Stimulated activated CD8-positive, alpha-beta memory T cell treated with anti-CD3 and anti-CD28 coated beads, Interleukin-7, amount 100 ng/mL, for 4 hours (primary cell): ENCODE measurements at regions not wholly inside any gene's neighbourhood (a gene's known extent, or its start where the extent isn't known, plus 50 kb on each side); places are given as distances from the start of the nearest gene placed in this dataset.

ENCODE experiments used
- DNase-seq, 2 donors: peaks; one replicate each; pipeline ENCODE4 v3.0.0-alpha.2; 2020; ENCODE audit warnings: low read depth in 2 of 2

DNA sequence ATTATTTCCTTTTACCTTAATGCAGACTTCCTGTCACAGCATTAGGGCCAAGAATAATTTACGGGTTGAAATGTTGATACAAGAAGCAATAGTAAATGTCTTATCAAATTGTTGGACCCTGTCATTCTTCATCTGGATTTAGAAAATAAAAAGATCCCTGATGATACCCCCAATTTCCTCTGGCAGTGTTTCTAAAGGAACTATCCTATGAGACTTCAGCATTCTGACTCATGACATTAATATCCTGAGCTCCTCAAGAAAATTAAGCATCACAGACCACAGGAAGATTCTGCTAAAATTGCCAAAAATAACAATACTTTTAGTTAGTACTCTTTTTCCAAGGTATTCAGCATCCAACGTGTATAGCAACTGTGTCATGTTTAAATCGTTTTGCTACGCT is 490.5 kb upstream of the ANKRD30A start:
- no peak for DNase-seq

- DNase-seq = no peak
These were observed 495.1 kb upstream of the ANKRD30A start for GRCh38 chr10:36630267-36630666.

DNA sequence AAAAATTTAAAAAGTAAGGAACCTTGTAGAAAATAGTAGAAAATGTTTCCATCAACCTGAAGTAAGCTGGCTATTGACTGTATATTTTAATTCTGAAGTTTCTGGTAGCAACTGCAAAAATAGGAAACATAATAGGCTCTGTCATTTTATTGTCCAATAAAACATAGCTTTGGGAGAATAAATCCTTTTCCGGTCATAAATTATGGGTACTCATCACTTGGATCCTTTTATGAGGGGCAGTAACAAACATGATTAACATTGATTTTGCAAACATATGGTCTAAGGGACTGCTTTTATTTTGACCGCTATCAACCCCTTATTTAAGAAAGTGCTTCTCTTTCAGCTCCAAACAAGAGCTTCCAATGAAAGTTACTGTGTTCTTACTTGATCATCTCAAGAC is 495.9 kb upstream of the ANKRD30A start:
- DNase-seq = no peak

DNA sequence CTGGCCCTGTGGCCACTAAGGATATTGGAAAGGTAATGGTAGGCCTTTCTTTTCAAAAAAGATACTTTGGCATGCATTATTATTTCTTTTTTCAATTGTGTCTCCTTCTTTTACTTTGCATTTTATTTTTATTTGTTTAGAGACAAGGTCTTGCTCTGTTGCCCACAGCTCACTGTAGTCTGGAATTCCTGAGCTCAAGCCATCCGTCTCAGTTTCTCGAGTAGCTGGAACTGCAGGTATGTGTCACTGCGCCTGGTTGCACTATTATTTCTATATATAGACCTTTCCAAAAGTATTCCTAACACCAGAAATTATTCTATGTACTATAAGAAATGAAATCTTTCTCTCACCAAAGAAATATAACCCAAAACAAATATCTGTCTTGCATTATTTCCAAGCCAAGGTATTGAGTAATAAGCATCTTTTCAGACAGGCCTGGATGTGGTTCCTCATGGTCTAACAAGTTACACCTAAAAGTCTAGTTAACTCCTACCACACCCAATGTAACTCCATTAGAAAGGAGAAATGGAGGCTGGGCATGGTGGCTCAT is 500.8 kb upstream of the ANKRD30A start:
- DNase-seq = no peak

GRCh38 chr10:36621346-36621745 is 504.1 kb upstream of the ANKRD30A start:
- no peak for DNase-seq

GRCh38 chr10:36612436-36612835 is 513.0 kb upstream of the ANKRD30A start:
- no peak for DNase-seq

- DNase-seq = no peak
These were observed 516.5 kb upstream of the ANKRD30A start for GRCh38 chr10:36608866-36609265.

GRCh38 chr10:36608251-36608650 is 517.1 kb upstream of the ANKRD30A start:
- no peak for DNase-seq

GRCh38 chr10:36606234-36606839 is 519.1 kb upstream of the ANKRD30A start:
- no peak for DNase-seq

- no peak for DNase-seq
These were observed 521.1 kb upstream of the ANKRD30A start for GRCh38 chr10:36604316-36604715.

GRCh38 chr10:36603688-36604087 is 521.7 kb upstream of the ANKRD30A start:
- no peak for DNase-seq

DNA sequence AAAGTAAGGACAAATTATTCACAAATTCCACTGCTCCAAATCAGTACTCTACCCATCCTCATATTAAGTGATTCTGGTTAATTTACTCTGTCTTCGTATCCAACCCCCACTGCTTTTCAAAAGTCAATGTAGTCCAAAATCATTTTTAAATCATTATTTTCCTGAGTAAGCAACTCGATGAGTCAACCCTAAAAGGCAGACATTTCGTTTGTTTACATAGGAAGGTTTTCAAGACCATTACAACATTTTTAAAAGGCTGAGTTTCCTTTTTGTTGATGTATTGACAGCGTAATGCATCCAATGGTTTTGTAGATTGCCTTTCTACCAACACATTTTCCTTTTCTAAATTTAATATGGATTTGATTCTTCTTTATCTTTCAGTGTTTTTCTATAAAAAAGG is 523.0 kb upstream of the ANKRD30A start:
- no peak for DNase-seq

DNA sequence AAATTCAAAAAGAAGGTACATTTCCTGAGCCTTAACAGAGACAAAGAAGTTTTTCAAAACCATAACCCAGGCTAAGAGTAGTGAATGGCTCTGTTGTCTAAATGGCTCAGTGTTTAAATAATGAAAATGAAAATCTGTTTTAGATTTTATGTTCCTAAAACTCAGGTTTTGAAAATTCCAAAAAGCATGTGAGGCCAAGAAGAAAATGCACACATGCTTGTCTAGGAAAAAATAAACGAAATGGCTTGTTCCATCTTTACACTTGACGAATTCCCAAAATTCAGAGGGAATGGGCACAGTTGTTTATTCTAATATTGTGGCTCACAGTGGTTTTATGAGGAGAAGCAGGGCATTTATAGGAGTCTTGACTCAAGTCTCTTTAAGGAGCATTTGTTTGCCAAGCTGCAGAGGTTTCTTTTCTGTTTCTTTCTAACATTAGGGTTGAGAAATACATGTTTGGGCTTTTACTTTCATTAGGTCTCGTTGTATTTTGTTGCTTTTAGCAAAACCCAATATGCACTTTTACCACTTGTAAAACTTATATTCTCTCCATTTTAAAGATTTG is 527.6 kb upstream of the ANKRD30A start:
- DNase-seq = no peak

GRCh38 chr10:36592964-36593363 is 532.4 kb upstream of the ANKRD30A start:
- no peak for DNase-seq

GRCh38 chr10:36591436-36591835 is 534.0 kb upstream of the ANKRD30A start:
- DNase-seq = no peak

DNA sequence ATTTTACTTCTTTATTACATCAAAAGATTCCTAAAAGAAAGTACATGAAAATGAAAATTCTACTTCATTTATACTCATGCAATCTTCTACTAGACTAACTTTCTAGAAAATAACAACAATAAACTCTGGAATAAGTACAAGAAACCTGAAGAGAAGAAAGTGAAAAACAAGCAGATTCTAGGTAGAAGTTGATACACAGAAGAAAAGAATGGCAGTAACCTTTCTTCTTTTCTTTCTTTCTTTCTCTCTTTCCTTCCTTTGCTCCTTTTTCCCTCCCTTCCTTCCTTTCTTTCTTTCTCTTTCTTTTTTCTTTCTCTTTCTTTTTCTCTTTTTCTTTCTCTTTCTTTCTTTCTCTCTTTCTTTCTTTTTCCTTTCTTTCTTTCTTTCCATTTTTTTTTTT is 541.7 kb upstream of the ANKRD30A start:
- no peak for DNase-seq

- no peak for DNase-seq
These were observed 544.2 kb upstream of the ANKRD30A start for GRCh38 chr10:36581237-36581636.

GRCh38 chr10:36578306-36578705 is 547.1 kb upstream of the ANKRD30A start:
- no peak for DNase-seq

GRCh38 chr10:36577126-36577525 is 548.3 kb upstream of the ANKRD30A start:
- DNase-seq = no peak

GRCh38 chr10:36574207-36574606 is 551.2 kb upstream of the ANKRD30A start:
- no peak for DNase-seq

DNA sequence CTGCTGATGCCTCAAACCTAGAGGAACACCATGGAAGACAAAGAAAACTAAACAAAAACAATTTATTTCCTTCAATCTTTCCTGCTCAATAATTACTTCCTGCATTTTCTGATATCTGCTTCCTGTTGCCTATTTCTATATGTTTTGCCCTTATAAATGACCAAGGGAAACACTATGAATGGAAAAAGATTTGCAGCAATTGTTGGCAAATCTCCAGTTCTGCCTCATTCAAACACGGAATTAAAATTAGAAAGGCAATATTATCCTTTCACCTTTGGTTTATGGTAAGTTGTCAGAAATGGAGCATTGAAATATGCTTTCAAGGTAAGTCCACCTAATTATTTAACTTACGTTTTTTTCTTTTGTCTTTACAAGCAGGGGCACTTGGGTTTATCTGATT is 552.2 kb upstream of the ANKRD30A start:
- no peak for DNase-seq

- DNase-seq = no peak
These were observed 561.0 kb upstream of the ANKRD30A start for GRCh38 chr10:36564433-36564832.
